HT1080 (cell line): ENCODE measurements at regions not wholly inside any gene's neighbourhood (a gene's known extent, or its start where the extent isn't known, plus 50 kb on each side); places are given as distances from the start of the nearest gene placed in this dataset.

Source experiments
- DNase-seq: peaks from one replicate; pipeline ENCODE4 v3.0.0-alpha.2; 2015; ENCODE audit warnings: low read depth

DNA sequence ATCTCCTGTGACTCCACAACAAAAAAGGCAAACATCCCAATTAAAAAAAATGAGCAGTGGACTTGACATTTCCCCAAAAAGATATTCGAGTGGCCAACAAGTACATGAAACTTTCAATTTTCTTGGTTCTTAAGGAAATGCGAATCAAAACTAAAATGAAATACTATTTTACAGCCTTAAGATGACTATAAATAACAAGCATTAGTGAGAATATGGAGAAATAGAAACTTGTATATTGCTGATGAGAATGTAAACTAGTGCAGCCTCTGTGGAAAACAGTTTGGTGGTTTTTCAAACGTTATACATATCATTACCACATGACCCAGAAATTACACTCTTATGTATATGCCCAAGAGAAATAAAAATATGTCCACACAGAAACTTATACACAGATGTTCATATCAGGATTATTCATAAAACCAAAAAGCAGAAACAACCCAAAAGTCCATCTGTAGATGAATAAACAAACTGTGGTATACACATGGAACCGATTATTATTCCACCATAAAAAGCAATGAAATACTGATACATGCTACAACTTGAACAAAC is 153.2 kb upstream of the GPR149 start:
- DNase-seq, result no peak

DNA sequence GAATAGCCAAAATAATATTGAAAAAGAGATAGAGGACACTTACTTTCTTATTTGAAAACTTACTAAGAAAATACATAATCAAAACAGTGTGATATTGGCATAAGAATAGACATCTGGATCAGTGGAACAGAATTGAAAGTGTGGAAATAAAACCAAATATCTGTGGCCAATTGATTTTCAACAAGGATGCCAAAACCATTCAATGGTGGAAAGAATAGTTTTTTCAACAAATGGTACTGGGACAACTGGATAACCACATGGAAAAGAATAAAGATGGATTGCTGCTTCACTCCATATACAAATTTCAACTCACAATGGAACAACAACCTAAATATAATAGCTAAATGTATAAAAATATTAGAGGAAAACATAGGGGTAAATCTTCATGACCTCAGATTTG is 152.5 kb upstream of the GPR149 start:
- DNase-seq, result no peak

DNA sequence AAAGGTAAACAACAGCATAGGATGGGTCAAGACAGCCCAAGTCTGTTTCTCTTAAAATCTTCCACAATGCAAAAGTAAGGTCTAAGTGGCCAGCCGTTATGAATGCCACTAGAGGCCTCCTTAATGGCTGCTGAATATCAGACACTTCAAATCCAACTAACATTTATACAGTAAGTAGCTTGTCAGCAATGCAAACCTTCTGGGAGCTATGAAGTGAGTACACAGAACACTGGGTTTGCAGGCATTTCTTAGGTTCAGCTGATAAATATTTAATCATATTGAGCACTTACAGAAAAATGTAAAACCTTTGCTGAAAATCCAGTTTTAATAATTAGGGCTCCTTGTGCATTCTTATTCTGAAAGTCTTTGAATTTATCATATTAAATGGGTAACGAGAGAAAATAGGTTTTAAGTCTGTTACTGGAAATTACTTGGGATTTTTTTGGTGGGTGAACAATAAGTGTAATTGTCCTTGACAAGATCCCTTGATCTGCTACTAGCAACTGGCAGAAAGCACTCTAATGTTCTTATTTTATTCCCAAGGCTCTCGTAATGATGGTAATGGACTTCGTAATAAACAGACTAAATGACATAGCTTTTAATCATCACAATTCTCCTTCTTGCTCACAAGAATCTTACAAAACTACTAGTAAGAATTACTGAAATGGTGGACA is 141.7 kb upstream of the GPR149 start:
- no peak for DNase-seq

DNA sequence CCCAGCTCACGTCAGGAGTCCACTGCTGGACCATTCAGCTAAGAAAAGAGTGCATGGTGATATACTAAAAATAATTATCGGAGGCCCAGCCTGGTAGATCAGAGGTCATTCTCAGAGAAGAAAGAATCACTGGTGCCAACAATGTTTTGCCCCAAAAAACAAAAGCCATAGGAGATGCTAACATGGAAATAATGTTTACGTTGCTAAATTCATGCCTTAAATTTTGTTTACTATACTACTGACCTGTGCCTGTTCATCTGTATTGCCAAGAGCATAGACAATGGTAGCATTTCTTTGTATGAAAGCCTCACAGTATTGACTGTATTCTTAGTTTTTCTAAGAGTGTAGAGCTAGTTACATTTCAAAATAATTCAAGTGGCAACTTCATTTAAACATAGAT is 138.1 kb upstream of the GPR149 start:
- DNase-seq, result no peak

DNA sequence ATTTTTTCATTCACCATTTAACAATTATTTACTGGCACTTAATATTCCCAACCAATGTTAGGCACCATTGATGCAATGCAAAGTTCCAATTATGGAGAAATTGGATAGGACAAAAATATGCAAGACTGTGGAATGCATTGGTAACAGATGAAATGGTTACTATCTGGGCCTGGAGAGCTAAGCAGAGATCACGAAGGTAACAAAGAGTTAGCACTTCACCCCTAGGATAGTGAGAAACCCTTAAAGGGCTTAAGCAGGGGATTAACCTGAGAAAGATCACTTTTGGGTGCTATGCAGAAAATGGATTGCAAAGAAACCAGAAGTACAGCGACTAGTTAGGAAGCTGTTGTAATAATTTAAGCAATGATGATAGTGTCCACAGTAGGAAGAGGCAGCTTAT is 129.6 kb upstream of the GPR149 start:
- no peak for DNase-seq

DNA sequence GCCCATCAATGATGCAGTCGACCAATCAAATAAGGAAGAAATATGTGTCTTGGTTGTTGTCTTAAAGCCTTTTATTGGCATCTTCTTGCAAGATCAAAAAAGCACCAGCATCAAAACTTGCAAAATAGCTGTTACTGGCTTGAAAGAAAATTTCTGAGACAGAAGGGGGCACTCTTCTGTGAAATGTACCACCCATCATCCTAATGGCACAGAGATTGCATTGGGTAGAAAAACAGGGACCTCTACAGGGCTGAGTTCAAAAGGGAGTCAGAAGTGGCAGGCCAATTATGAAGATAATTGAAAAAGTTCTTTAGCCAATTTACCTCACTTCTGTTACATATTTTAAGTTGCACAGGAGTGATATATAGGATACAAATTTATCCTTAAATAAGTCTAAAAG is 122.3 kb upstream of the GPR149 start:
- peak; percentile 41 for DNase-seq

DNA sequence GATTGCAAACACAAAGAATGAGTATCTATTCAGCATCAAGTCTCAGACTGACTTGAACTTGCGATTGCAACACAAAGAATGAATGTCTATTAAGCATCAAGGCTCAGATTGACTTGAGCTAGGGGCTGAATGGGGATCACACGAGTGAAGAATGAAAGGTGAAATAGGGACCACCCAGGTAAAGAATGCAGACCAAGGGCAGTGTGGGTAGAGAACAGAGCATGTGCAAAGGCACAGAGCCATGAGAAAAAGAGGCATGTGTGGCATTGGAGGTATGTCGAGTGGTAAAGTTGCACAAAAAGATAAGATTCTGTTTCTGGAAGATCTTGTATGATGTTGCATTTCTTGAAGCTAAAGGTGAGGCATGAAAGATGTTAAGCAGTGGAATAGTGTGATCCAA is 119.4 kb upstream of the GPR149 start:
- no peak for DNase-seq

DNA sequence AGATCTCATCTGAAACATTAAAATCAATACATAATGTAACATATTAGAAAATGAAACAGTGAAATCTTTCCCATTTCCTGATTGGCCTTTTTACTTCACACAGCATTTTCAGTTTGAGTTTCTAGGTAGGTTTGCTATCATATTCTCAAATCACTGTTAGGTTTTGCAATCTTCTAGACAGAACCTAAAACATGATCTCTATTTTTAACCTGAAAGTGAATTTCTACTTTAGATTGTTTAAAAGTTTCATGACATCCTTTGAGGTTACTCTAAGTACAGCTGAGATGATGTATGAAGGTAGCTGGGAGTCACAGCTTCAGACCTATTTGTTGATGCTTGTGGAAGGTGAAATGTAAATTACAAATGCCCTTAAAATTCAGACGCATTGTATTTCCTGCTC is 118.4 kb upstream of the GPR149 start:
- DNase-seq, result no peak

DNA sequence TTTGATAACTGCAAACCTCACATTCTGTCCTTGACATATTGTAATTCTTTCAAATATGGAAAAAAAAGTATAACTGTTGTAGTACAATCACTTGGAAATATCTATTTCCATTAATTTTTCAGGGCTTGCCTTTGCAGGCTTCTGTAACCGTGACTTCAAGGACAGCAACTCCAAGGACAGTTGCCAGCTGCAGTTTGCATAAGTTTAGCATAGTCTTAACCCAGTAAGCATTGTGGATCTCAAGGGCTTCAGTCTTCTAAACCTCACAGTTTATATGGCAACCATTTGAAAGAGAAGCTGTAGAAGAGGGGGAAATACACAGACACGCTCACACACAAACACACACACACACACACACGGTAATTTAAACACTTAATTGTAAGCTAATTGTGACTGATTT is 112.8 kb upstream of the GPR149 start:
- DNase-seq, result no peak

DNA sequence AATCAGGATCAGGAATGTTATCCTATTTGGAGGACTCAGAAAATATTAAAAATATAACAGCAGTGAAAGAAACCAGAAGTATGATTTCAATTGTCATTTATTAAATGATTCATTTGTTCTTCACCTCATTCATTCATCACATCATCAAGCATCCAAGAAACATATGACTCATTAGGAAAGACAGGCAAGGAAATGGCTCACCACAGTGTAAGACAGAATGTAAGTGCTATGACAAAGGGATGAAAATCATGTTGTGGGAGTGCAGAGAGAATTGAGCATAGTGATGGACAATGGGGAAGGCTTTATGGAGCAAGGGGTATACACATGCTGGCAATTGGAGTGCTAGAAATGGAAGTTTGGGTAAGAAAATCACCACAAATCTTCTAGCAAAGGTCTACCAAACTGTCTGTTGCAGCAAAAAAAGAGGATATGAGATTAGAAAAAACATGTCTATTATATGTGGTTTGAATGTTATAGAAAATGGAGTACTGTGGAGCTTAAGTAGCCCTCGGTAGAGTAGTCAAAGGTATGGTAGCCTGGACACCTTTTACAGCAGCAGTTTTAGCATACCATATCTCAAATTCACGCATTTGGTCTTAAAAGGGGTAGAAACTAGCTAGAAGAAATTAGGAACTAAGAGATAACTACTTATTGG is 111.1 kb upstream of the GPR149 start:
- peak; percentile 85 for DNase-seq

DNA sequence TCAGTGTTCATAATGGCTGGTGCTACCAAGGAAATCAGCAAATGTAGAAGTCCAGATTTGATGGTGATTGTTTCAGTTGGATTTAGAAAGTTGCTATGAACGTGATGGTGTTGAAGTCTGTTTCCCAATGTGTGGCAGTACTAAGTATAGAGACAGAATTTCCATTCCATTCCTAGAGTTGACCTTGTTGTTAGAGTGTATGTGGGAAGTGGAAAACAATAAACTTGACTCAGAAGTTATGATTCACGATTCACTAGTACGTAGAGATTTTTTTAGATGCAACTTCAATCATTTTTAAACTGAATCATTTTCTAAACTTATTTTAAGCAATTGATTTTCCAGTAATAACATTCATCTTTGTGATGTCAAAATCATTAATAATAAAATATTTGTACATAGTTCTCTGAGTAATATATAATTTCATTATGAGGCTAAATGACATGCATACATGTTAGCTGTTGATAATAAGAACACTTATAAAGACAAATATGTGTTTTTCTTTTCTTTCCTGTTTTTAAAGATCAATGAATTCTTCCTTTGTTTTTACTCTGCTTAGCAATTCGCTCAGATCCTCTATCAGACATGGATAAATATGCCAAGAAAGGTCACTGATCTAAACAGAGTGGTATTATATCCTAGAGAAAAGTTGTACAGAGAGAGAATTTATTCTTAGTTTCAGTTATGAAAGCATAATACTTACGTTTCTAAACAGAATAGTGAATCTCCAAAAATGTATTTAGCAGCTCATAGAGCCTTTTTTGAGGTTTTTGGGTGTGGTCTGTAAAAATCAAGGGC is 108.8 kb upstream of the GPR149 start:
- no peak for DNase-seq

DNA sequence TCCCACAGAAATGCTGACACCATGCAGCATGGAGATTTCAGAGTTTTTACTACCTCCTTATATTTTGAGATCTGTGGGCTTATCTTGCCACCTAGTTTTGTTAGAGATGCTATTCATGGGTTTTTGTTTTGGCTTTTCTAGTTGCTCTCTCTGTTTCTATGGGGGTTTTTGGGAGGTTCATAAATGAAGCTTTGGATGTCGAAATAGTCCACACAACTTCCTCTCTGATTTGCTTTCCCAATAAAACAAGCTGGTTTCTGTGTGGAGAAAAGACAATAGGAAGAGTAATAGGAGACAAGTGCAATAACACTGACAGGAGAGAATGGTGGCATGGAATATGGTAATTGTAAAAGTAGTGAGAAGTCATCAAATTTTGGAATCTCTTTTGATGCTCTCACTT is 106.8 kb upstream of the GPR149 start:
- DNase-seq, result peak; percentile 8

DNA sequence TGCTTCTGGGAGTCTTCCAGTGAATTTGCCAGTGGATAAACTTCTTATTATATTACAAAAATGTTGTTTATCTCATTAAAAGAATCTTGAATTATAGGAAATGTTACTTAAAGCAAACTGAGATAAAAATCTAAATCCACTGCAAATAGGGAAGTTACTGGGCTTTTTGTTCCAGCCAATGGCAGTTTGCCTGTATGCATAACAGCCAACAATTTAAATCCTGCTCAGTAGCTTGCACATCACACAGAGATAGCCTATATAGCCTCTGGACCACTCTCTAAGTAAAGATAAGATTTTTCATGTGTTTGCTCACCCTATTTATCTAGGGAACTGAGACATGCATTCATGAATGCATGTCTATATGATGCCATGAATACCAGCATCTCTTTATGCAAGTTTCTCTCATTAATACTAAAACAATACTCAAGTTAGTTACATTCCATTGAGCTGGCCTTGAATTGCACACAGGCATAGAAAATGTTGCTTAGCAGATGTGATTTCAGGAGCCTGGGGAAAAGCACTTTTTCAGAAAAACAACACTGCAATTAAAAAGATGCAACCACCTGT is 92.1 kb upstream of the GPR149 start:
- no peak for DNase-seq

DNA sequence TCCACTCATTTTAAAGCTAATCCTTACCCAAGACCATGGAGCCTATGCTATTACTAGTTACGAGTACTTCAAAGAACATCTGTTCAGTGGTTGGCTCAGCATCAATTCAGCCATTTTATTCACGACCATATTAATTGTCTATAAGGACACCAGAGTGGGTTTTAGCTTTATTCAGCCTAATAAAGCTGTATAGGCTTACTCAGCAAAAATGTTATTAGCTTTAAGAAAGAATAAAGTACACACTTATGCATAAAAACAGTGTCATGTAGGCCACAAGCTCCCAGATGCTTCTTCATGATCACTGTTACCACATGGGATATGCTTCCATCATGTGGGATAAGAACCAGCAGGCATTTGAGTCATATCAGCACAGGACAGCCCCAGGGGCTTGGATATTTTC is 87.4 kb upstream of the GPR149 start:
- no peak for DNase-seq

DNA sequence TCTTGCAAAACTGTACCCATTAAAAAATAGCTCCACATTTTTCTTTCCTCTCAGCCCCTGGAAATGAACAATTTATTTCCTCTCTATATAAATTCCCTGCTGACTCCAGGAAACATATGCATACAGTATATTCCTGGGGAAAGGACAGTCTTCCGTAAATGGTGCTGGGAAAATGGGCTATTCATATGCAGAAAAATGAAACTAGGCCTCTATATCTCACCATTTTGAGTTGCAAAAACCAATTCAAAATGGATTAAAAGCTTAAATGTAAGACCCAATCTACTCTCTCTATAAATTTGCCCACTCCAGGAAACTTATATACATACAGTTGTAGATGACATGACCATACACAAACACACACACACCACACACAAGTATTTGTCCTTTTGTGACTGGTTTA is 85.9 kb upstream of the GPR149 start:
- no peak for DNase-seq

DNA sequence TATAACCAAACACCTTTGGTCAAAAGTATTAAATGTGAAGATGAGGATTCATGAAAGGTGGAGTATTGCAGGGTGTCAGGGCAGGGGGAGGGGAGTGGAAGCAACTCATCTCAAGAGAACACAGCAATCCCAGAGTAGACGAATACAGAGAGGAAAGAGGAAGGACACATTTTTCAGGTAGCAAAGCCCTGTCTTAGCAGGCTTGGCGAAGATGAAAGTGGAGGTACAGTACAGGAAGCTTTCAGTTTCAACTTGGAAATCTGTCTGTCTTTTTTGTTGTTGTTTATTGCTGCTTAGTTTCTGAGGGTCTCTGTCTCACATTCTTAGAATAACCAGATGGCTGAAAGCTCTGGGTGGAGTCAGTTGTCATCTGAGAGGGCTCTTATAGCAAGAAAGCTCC is 80.8 kb upstream of the GPR149 start:
- no peak for DNase-seq

DNA sequence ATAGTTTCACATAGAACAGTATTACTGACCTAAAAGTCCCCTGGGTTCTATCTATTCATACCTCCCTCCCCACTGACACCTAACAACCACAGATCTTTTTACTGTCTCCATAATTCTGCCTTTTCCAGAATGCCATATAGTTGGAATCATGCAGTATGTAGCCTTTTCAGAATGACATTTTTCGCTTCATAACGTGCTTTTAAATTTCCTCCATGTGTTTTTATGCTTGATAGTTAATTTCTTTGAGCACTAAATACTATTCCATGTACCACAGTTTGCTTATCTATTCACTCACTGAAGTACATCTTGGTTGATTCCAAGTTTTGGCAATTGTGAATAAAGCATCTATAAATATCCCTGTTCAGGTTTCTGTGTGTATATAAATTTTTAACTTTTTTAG is 77.7 kb upstream of the GPR149 start:
- DNase-seq, result no peak

DNA sequence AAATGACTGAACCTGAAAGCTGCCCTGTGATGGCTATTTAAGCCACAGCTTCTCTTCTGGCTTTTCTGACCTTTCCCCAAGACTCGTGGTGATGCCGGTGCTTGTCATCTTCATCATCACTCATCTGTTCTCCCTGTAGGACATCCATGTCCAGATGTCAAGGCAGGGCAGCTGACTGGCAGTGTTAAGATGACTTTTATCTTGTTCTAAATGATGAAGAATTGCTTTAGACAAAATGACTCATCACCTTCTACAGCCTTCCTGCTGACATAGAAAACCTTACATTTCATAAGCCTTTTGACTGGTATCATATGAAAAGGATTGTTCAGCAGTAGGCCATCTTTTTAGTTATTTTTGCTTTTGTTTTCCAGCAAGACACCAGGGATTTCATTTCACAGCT is 67.0 kb upstream of the GPR149 start:
- DNase-seq, result peak; percentile 58

DNA sequence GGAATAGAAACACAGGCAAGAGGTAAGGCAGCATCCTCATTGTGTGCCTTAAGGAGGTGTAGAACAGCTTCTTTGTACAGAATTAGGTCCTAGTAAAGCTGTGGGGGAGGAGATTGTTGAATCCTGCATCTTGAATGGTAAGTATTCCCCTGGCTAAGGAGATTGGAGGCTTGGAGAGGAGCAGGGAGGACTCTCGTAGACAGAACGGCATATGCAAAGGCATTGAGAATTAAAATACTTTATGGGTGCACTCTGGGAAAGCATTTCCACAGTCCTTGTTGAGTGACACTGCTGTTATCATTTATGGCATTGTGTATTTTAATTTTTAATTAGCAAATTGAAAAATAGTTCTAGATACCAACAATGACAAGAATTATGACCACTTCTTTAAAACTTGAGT is 66.5 kb upstream of the GPR149 start:
- DNase-seq, result no peak

DNA sequence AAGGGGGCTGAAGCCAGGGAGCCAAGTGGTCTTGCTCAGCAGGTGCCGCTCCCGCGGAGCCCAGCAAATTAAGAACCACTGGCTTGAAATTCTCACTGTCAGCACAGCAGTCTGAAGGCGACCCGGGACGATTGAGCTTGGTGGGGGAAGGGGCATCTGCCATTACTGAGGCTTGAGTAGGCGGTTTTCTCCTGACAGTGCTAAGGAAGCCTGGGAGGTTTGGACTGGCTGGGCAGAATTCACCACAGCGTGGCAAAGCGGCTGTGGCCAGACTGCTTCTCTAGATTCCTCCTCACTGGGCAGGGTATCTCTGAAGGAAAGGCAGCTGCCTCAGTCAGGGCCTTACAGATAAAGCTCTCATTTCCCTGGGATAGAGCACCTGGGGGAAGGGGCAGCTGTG is 57.0 kb upstream of the GPR149 start:
- DNase-seq, result no peak

DNA sequence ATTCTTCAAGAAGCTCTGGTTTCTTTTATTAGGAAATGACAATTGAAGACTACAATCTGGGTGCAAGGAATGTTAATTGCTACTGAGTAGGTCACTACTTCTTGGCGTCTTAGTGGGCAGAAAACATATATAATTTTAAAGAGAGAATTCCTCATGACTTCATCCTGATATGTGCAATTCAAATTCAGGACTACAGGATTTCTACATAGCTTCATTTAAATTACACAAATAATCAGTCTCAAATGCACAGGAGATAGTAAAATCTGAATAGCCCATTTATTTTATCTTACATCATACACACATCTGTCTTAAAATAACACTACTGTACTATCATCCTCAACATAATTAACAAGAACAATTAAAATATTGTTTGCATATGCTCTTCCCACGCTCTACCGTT is 52.5 kb upstream of the GPR149 start:
- DNase-seq, result no peak

DNA sequence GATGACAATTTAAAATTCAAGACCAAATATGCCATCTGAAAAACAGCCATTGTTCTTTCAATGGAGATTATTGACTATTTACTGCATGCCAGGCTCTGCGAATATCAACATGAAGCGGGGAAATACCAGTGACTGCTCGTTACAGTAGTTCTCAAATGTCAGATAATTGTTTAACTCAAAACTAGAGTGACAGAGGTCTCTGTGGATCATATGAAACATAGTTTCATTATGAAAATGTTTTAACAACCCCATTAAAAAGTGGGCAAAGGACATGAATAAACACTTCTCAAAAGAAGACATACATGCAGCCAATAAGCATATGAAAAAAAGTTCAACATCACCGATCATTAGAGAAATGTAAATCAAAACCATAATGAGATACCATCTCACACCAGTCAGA is 50.0 kb upstream of the GPR149 start:
- no peak for DNase-seq
